Mesenchymal stem cell (in vitro differentiated cells and primary cell): ENCODE measurements at regions not wholly inside any gene's neighbourhood (a gene's known extent, or its start where the extent isn't known, plus 50 kb on each side); places are given as distances from the start of the nearest gene placed in this dataset.

ENCODE experiments used
- DNase-seq: peaks from one replicate; pipeline ENCODE4 v3.0.0-alpha.2; 2013
- H2AFZ ChIP-seq: one replicate; pipeline ENCODE4 v1.6.1; 2013; ENCODE audit warnings: low read depth, mild to moderate bottlenecking, control low read depth, inconsistent platforms, low read length, moderate library complexity
- H2AK5ac ChIP-seq: 2 replicates; pipeline ENCODE4 v1.6.1; 2013; ENCODE audit warnings: low read length, moderate library complexity, mild to moderate bottlenecking, inconsistent platforms; ENCODE audit not compliant: severe bottlenecking
- H2BK120ac ChIP-seq: one replicate; pipeline ENCODE4 v1.6.1; 2013; ENCODE audit warnings: low read depth, mild to moderate bottlenecking, inconsistent platforms, low read length, moderate library complexity
- H2BK12ac ChIP-seq, 2 experiments: one replicate each; pipeline ENCODE4 v1.6.1; 2013; ENCODE audit warnings: inconsistent platforms in 2 of 2, low read length in 2 of 2, mild to moderate bottlenecking in 2 of 2, moderate library complexity in 2 of 2, control low read depth in 1 of 2
- H2BK15ac ChIP-seq: one replicate; pipeline ENCODE4 v1.6.1; 2013; ENCODE audit warnings: mild to moderate bottlenecking, low read depth, inconsistent platforms; ENCODE audit not compliant: poor library complexity, severe bottlenecking
- H2BK5ac ChIP-seq: 2 replicates; pipeline ENCODE4 v1.6.1; 2013; ENCODE audit warnings: low read depth, mild to moderate bottlenecking, low read length, control low read depth, inconsistent platforms; ENCODE audit not compliant: poor library complexity, severe bottlenecking
- H3K14ac ChIP-seq, 2 experiments: one replicate each; pipeline ENCODE4 v1.6.1; 2013; ENCODE audit warnings: inconsistent platforms in 2 of 2, low read length in 2 of 2, control low read depth in 1 of 2, mild to moderate bottlenecking in 1 of 2, moderate library complexity in 1 of 2
- H3K18ac ChIP-seq, 2 experiments: one replicate each; pipeline ENCODE4 v1.6.1; 2013; ENCODE audit warnings: inconsistent platforms in 2 of 2, low read length in 2 of 2, control low read depth in 1 of 2, low read depth in 1 of 2, mild to moderate bottlenecking in 1 of 2
- H3K23ac ChIP-seq, 2 experiments: one replicate each; pipeline ENCODE4 v1.6.1; 2013; ENCODE audit warnings: inconsistent platforms in 2 of 2, low read length in 2 of 2, mild to moderate bottlenecking in 2 of 2, moderate library complexity in 2 of 2, control low read depth in 1 of 2
- H3K27ac ChIP-seq: 2 replicates; pipeline ENCODE4 v1.5.1; 2013; ENCODE audit warnings: mild to moderate bottlenecking, moderate library complexity, low read length, control low read depth, inconsistent platforms; ENCODE audit not compliant: poor library complexity, severe bottlenecking
- H3K27me3 ChIP-seq, 2 experiments: 2 replicates each; pipeline versions ENCODE4 v1.6.1 to v1.7.0; 2013; ENCODE audit warnings: low read length in 2 of 2, mild to moderate bottlenecking in 2 of 2, moderate library complexity in 2 of 2, control low read depth in 1 of 2, inconsistent platforms in 1 of 2; ENCODE audit not compliant: control insufficient read depth in 1 of 2, insufficient read depth in 1 of 2
- H3K36me3 ChIP-seq, 2 experiments: 2 replicates each; pipeline versions ENCODE4 v1.6.1 to v1.7.0; 2013; ENCODE audit warnings: low read length in 2 of 2, control low read depth in 1 of 2, inconsistent platforms in 1 of 2, low read depth in 1 of 2, mild to moderate bottlenecking in 1 of 2; ENCODE audit not compliant: insufficient read depth in 2 of 2, control insufficient read depth in 1 of 2
- H3K4ac ChIP-seq, 2 experiments: one replicate each; pipeline ENCODE4 v1.6.1; 2013; ENCODE audit warnings: inconsistent platforms in 2 of 2, low read length in 2 of 2, mild to moderate bottlenecking in 2 of 2, moderate library complexity in 2 of 2, control low read depth in 1 of 2, low read depth in 1 of 2
- H3K4me1 ChIP-seq: 2 replicates; pipeline ENCODE4 v1.6.1; 2013; ENCODE audit warnings: low read depth, low read length, control low read depth; ENCODE audit not compliant: control insufficient read depth, insufficient read depth
- H3K4me2 ChIP-seq: 2 replicates; pipeline ENCODE4 v1.6.1; 2013; ENCODE audit warnings: low read length, mild to moderate bottlenecking, inconsistent platforms; ENCODE audit not compliant: poor library complexity, severe bottlenecking
- H3K4me3 ChIP-seq, 2 experiments: 2 replicates each; pipeline versions ENCODE4 v1.5.1 to v1.7.0; 2013; ENCODE audit warnings: low read length in 2 of 2, mild to moderate bottlenecking in 2 of 2, control low read depth in 1 of 2, low read depth in 1 of 2; ENCODE audit not compliant: insufficient read depth in 1 of 2
- H3K79me1 ChIP-seq: replicated peaks from 2 replicates; pipeline ENCODE4 v1.6.1; 2013; ENCODE audit warnings: mild to moderate bottlenecking, control low read depth, low read length, inconsistent platforms; ENCODE audit not compliant: poor library complexity, severe bottlenecking
- H3K9ac ChIP-seq: 2 replicates; pipeline ENCODE4 v1.7.0; 2013; ENCODE audit warnings: mild to moderate bottlenecking, low read length, moderate library complexity
- H3K9me3 ChIP-seq: 2 replicates; pipeline ENCODE4 v1.7.0; 2013; ENCODE audit warnings: mild to moderate bottlenecking, low read length; ENCODE audit not compliant: control insufficient read depth
- H4K8ac ChIP-seq: one replicate; pipeline ENCODE4 v1.6.1; 2013; ENCODE audit warnings: inconsistent platforms, mild to moderate bottlenecking, low read length, moderate library complexity
- H4K91ac ChIP-seq: one replicate; pipeline ENCODE4 v1.6.1; 2013; ENCODE audit warnings: mild to moderate bottlenecking, low read length, inconsistent platforms
- WGBS: methylation state at CpG from one replicate; pipeline ENCODE4 v1.1.7; 2013; ENCODE audit warnings: mixed read lengths; 5-methylcytosine and 5-hydroxymethylcytosine counted together

- Histone ChIP-seq H3K4me2 (no peak overlapping the region), H3K79me1 (no peaks in the 10 kb centered on the region), H3K27me3 (no peaks in the 10 kb centered on the region), H3K9me3 (peaks cover 4% of the 10 kb centered on the region), H2BK15ac (no peak overlapping the region), H3K4me3 (no peak overlapping the region), H3K4me1 (no peaks in the 10 kb centered on the region), H4K91ac (no peak overlapping the region), H2AFZ (no peak overlapping the region), H3K14ac (no peak overlapping the region), H2AK5ac (no peak overlapping the region), H2BK120ac (no peak overlapping the region), H4K8ac (no peak overlapping the region), H3K23ac (no peak overlapping the region), H2BK5ac (no peak overlapping the region), H3K9ac (no peak overlapping the region), H3K36me3 (no peaks in the 10 kb centered on the region), H3K4ac (no peak overlapping the region), H3K27ac (no peak overlapping the region), H2BK12ac (no peak overlapping the region), H3K18ac (no peak overlapping the region)
- no peak for DNase-seq
These were observed 229.7 kb downstream of the IKZF2 start for GRCh38 chr2:212921711-212922110.

DNA sequence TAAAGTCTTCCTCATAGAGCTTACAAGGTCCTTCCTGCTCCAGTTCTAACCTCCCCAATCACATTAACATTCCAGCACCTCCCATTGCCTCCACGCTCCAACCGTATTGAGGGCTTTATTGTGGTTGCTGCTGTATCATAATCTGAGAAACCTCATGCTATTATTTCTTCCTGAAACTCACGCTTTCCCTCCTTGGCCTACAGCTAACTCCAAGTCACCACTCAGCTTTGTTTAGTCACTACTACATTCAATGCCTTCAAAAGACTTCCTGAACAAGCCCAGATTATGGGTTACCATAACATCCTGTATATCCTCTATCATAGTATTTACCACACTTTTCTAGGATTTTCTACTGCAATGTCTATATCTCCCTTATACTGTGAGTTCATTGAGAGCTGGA lies 230.4 kb downstream of the IKZF2 start:
- H3K14ac ChIP-seq: no peak overlapping the region
- H3K23ac ChIP-seq: no peak overlapping the region
- H3K36me3 ChIP-seq: no peaks in the 10 kb centered on the region
- H3K27ac ChIP-seq: no peak overlapping the region
- H2BK15ac ChIP-seq: no peak overlapping the region
- no peak overlapping the region for H3K4me3 ChIP-seq
- H3K4ac ChIP-seq: no peak overlapping the region
- 90% methylated on average over 3 of the region's 3 CpGs for WGBS
- no peak overlapping the region for H4K8ac ChIP-seq
- H3K9me3 ChIP-seq: peaks cover 4% of the 10 kb centered on the region
- no peak overlapping the region for H2BK120ac ChIP-seq
- DNase-seq: no peak
- H3K9ac ChIP-seq: no peak overlapping the region
- no peak overlapping the region for H4K91ac ChIP-seq
- no peak overlapping the region for H3K18ac ChIP-seq
- no peaks in the 10 kb centered on the region for H3K4me1 ChIP-seq
- H3K4me2 ChIP-seq: no peak overlapping the region
- no peaks in the 10 kb centered on the region for H3K27me3 ChIP-seq
- H3K79me1 ChIP-seq: no peaks in the 10 kb centered on the region
- H2AK5ac ChIP-seq: no peak overlapping the region
- H2AFZ ChIP-seq: no peak overlapping the region
- no peak overlapping the region for H2BK12ac ChIP-seq
- H2BK5ac ChIP-seq: no peak overlapping the region

DNA sequence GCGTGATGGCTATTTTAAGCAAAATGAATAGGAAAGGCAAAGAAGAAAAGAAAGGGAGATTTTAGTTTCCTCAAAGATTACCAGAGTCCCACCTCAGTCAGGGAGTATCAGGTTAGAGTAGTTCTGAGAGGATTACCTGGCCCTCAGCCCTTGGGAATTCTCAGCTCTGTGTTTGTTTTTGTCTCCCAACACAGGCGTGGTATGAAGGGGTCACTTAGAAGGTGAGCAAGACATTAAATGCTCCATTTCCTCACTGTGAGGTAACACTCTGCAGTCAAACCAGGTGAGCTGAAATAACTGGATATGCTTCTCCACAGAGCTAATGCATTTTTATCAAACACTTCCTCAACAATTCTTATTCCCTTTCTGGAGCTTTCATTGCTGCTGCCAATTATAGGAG lies 232.2 kb downstream of the IKZF2 start:
- Histone ChIP-seq H3K36me3 (no peaks in the 10 kb centered on the region), H3K9me3 (no peaks in the 10 kb centered on the region), H2AK5ac (no peak overlapping the region), H3K4ac (no peak overlapping the region), H2AFZ (no peak overlapping the region), H2BK15ac (no peak overlapping the region), H3K4me2 (no peak overlapping the region), H4K8ac (no peak overlapping the region), H3K27me3 (no peaks in the 10 kb centered on the region), H3K18ac (no peak overlapping the region), H3K14ac (no peak overlapping the region), H3K4me1 (no peaks in the 10 kb centered on the region), H3K4me3 (no peak overlapping the region), H2BK5ac (no peak overlapping the region), H3K9ac (no peak overlapping the region), H3K27ac (no peak overlapping the region), H3K23ac (no peak overlapping the region), H4K91ac (no peak overlapping the region), H3K79me1 (no peaks in the 10 kb centered on the region), H2BK12ac (no peak overlapping the region), H2BK120ac (no peak overlapping the region)
- WGBS: 96% methylated on average over 2 of the region's 2 CpGs
- no peak for DNase-seq

DNA sequence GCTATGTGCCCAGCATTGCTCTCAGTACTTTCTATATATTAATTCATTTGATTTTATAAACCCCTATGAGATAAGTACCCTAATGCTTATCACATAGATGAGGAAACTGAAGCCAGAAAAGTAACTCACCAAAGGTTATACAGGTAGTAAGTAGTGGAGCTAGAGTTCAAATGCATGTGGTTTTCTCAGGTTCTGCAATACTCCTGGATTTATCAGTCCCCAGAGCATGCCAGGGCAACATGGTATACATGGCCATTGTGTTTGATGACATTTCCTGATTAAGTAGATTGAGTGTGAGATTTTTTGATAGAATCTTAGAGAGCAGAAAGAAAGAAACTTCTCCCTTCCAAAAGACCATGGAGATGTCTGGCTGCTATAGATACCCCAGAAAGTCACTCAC lies 233.1 kb downstream of the IKZF2 start:
- H4K91ac ChIP-seq: no peak overlapping the region

More for the DNA sequence above, 233.1 kb downstream of the IKZF2 start:
- H3K79me1 ChIP-seq: no peaks in the 10 kb centered on the region
- H2BK120ac ChIP-seq: no peak overlapping the region
- H3K9ac ChIP-seq: no peak overlapping the region
- H3K27ac ChIP-seq: no peak overlapping the region
- H3K4me3 ChIP-seq: no peak overlapping the region
- DNase-seq: no peak
- no peak overlapping the region for H3K4ac ChIP-seq
- H3K27me3 ChIP-seq: no peaks in the 10 kb centered on the region
- no peak overlapping the region for H4K8ac ChIP-seq
- H3K23ac ChIP-seq: no peak overlapping the region
- no peaks in the 10 kb centered on the region for H3K4me1 ChIP-seq
- H2AFZ ChIP-seq: no peak overlapping the region
- H2AK5ac ChIP-seq: no peak overlapping the region
- no peak overlapping the region for H3K14ac ChIP-seq
- no peak overlapping the region for H2BK5ac ChIP-seq
- H2BK12ac ChIP-seq: no peak overlapping the region
- H3K9me3 ChIP-seq: no peaks in the 10 kb centered on the region
- no peak overlapping the region for H2BK15ac ChIP-seq
- no peaks in the 10 kb centered on the region for H3K36me3 ChIP-seq
- H3K4me2 ChIP-seq: no peak overlapping the region
- no peak overlapping the region for H3K18ac ChIP-seq
